ENCODE measurements at regions not wholly inside any gene's neighbourhood (a gene's known extent, or its start where the extent isn't known, plus 50 kb on each side); places are given as distances from the start of the nearest gene placed in this dataset.
"Not testable (repeated sequence)": the region's sequence is repeated elsewhere in the genome, so short reads cannot be mapped to it uniquely, and the experiment has no call there.

DNA sequence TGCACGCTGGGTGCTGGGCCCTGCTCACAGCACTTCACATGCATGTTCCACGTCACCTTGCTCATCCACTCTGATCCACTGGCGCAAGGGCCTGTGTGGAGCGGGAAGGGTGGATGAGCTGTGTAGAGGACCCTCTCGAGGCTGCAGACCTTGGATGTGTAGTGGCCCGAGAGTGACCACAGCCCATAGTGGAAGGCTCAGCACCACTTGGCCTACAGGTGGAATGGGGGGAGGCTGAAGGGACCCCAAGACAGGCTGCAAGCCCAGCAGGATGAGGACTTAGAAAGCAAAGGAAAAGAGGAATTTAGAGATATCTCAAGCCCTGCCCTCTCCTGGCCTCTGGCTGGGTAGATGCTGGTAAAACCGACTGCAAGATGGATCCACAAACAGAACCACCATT is 175.9 kb upstream of the COPS8 start:
- DNase-seq = no peak

DNA sequence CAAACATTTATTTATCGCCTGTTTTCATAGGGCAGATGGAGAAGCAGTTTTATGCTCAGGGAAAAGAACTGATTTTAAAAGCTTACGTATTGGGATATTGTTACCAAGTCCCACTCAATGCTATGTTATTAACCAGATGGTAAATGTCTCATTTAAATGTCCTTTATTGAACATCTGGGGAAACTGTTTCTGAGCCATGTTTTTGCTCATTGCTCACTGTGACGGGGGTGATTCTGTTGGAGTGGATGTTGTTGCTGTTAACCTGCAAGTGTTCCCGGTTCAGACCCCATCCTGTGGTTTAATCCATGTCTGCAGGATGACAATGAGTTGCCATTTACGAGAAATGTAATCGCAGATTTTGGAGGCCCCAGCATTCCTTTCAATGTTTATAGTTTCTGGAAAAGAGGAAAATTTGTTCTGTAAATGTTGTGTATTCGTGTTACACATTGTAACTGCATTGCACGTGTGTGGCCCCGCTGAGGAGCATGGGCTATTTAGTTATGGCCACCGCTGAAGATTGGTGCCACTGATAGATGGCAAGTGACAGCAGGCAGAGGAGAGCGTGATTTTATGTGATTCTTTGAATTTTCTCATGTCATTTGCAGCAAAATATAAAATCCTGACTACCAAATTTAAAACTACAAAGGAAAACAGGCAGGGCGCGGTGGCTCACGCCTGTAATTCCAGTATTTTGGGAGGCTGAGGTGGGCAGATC is 174.8 kb upstream of the COPS8 start:
- no peak for DNase-seq

DNA sequence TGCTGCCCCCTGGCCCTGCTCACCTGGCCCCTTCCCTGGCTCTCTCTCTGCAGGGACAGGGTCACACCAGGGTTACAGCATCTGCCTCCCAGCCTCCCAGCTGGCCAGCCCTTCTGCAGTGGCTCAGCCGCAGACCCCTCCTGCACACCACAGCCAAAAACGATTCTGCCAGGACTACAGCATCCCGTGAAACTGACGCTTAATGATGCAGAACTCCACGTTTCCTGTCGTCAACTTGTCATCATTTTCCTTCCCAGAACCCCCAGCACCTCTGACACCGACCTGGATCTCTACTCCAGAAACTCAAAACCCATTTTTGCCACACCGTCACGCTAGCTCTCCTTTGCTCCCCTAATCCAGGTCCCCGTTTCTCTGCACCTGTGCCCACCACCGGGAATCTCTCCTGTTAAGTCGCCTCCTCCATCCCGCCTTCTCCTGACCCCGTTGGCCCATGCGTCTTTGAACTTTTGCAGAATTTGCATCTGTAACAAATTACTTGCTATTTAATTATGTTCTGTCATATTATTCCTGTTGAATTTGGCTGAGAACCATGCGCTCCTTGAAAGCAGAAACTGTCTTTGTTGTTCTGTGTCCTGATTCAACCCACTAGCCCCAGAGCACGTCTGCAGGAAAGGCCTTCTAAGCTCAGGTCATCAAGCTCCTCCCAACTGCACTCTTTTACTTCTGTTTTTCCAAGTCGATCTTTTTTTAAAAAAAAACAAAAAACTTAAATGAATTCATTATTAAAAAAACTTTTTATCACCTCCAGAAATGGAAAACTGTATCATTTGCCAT is 173.2 kb upstream of the COPS8 start:
- DNase-seq = no peak

DNA sequence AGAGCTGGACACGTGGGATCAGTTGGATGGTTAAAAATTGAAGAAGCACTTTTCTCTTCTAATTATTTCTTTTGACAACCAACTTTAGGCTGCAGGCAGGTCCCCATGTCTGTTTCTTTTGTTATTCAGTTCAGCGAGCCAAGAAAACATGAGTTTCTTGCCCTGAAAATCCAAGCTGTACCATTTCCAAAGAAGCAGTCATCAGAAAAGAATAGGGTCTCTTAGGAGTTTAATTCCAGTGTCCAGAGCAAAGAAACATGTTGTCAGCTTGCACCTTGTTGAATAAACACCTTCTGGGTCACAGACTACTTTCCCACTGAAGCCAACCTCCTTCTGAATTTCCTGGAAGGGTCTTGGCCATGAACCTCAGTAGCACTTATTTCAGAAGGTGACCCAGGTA is 170.5 kb upstream of the COPS8 start:
- DNase-seq = no peak

DNA sequence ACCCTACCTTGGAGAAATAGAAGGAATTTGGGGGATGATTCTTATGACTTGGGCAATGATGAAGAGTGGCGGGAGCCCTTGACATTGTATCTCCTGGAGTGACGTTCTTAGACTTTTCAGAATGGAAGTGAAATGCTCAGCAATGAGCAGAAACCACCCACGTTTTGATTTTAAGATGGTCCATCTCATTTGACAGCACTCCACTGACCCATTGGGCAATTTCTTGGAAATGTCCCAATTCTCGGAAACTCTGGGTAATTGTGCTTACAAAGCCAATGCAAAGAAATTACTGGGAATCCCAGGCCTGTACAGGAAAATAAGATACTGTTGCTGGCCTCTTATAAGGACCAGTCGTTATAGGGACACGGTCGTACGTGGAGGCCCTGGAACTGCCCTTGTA is 170.0 kb upstream of the COPS8 start:
- no peak for DNase-seq

DNA sequence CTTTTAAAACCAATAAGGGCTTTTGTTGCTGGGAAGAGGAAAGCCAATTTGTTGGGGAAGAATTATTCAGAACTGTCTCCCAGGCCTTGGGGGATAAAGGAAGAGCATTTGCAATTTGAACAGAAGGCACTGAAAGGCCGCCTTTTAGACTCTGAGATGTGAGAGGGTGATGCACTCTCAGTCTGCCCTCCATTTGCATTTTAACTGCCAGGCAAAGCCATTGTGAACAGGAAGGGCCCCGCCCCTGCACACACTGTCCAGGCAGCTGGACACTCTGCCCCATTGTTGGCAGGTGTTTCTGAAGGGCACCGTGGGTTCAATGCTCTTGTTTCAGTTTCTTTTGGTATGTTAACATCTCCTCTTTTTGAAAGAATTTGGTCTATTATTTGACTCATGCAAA is 169.5 kb upstream of the COPS8 start:
- no peak for DNase-seq

DNA sequence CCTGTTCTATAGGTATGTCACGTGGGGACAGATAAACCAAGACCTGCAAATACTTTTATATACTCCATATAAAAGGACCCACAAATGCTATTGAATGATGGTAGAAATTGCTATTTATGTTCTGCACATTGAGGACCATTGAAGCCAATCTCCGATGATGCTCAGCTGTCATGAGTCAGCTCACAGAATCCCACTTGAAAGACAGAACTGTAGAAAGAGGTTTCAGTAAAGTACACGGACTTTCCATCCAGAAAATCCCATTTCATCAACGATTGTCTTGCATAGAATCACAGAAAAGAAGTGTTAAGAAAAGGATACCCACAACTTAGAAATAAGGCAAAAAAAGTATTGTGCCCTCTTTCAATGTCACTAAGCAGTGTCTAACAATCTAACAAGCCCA is 169.0 kb upstream of the COPS8 start:
- no peak for DNase-seq

DNA sequence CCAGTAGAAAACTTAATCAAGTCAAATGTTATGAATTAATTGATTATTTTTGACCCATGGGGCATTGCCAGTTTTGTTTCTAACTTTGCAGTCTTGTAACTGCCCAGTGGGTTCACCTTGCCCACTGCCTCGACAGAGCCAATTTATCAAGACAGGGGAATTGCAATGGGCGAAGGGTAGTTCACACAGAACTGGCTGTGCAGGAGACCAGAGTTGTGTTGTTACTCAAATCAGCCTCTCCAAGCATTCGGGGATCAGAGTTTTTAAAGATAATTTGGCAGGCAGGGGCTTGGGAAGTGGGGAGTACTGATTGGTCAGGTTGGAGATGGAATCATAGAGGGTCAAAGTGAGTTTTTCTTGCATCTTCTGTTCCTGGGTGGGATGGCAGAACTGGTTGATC is 168.5 kb upstream of the COPS8 start:
- DNase-seq = no peak

DNA sequence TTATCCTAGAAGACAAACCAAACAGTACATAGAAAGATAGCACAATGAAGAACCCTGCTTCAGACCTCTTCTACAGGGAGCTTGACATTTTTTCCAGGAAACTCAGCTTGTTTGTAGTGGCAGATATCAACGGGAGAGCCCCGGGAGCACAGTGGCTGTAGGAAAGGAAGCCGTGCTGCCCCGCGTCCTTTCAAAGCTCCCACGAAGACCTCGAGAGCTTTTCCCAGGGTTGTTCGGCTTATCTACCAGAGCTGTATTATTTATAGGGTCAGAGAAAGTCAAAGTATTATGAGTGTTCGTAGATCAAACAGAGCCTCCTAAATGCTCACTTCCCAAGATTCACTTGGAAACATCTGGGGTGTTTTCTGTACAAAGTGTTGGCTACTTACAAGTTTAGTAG is 167.1 kb upstream of the COPS8 start:
- no peak for DNase-seq

DNA sequence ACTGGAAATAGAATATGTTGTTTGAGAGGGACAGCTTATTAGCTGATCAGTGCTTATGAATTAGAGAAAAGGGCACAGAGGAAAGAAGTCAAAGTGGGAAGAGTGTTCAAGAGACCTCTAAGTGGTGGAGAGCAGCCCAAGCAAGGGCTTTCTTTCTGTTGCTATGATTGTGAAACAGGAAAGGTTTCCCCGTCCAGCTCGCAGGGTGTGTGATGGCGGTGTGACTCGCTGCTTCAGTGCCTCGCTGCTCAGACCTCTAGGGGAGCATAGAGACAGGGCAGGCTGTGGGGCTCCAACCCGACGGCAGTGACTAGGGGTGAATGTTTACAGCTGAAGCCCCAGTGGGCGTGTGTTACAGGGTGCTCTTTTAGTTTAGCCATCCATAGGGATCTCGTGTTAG is 166.5 kb upstream of the COPS8 start:
- no peak for DNase-seq

DNA sequence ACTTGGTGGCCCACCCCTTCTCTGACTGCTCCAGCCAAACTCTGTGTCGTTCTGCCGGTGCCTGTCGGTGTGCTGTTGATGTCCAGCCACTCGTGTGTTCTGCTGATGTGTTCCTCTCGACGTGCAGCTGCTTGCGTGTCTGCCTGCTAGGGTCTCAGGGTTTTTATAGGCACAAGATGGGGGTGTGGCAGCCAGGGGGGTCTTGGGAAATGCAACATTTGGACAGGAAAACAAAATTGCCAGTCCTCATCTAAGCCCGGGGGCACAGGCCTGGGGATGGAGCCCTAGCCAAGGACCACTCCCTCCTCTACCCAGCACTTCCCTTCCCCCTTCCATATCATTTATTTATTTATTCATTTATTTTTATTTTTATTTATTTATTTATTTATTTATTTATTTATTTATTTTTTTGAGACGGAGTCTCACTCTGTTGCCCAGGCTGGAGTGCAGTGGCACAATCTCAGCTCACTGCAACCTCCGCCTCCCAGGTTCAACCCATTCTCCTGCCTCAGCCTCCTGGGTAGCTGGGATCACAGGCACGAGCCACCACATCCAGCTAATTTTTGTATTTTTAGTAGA is 165.8 kb upstream of the COPS8 start:
- not testable (repeated sequence) for DNase-seq

DNA sequence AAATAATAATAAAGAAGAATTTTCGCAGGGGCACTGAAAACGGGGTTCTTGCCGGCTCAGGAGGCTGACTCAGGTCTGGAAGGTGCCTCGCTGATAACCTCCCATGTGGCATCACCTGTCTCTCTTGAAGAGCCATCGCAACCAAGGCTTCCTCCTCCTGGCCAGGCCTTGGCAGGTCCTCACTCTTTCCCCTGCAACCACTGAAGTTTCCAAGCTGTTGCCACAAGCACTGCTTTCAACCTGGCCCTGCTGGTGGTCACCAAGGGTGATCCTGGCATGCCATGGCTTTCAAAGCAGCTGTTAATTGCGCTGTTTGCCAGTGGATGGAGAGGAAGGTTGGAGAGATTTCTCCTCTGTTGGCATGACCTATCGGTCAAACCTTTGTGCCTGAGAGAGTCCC is 163.6 kb upstream of the COPS8 start:
- DNase-seq = no peak

DNA sequence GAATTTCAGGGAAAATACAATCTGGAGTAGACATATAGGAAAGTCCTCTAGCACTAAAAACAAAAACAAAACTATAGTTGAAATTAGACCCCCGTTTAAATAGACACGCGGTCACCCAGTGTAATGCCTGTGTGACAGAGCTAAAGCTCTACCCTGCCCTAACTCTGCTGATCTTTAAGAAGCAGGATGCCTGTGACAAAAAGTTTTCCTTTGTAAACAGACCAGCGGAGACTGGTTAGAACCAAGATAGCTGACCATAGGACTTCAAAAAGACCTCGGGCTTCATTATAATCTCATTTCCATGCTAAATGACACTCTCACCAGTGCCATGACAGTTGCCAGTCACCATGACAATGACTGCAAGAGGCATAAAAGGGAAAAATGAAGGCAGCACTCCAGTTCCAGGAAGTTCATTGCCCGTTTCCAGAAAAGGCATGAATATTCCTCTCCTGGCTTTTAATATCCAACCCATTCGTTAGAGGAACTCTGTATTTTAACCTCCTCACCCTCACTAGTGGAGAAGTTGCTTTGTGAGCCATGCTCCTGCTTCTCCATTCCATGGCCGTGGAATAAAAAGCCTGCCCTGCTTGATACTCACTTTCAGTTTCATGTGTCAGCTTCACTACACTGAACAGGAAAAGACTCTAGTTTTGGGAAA is 157.2 kb upstream of the COPS8 start:
- no peak for DNase-seq

DNA sequence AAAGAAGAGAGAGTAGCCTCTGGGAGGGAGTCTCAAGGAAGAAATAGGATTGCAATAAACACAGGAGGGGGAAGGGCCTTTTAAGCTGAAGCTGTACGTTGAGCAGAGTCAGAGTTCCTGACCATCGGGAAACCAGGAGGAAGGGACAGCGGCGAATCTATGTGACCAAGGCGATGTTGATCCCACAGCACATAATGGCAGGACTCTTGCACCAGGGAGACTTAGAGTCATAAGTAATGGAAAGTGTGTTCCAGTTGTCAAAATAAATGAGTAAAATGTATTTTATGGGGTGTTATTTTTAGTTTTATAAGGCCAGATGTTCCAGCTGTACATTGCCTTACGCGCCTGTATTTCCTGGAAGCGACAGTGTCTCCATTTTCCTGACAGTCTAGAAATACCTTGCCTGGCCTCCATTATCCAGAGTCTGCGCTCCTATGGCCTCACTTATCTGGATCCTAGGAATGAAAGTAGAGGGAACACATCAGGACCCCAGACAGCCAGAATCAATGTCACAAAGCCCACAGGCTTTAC is 152.8 kb upstream of the COPS8 start:
- no peak for DNase-seq

DNA sequence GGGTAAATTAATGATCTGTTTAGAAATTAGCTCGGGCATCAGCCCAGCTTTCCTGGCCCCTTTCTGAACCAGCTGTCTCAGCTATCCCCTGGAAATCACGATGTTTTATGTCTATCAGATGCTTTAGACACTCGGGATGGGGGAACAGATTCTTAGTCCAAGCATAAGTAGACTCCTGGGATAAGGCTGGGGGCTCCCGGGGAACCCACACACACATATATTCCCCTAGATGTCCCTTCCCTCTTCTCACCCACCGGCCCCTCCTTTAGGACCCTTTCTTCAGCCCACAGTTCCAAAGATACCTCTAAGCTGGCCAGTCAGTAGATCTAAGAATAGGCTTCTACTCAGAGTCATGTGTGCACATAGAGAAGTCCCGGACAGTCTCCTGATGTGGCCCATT is 151.5 kb upstream of the COPS8 start:
- DNase-seq = no peak

DNA sequence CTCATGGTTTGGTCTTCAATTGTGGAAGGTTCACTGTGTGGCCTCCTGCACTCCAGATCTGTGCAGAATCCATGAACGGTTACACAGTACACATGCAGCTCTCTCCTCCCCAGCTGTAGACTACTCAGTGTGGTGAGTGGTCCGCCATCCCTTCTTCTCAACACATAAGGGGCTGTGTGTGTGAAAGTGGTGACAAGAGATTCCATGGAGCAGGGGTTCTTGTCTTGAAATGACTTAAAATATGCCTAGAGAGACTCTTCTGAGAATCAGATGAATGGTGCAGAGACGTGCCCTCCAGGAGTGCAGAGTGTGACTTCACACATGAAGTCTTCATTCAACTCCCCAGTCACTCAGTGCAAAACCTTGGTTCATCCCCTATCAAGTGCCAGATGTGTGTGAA is 151.0 kb upstream of the COPS8 start:
- no peak for DNase-seq

DNA sequence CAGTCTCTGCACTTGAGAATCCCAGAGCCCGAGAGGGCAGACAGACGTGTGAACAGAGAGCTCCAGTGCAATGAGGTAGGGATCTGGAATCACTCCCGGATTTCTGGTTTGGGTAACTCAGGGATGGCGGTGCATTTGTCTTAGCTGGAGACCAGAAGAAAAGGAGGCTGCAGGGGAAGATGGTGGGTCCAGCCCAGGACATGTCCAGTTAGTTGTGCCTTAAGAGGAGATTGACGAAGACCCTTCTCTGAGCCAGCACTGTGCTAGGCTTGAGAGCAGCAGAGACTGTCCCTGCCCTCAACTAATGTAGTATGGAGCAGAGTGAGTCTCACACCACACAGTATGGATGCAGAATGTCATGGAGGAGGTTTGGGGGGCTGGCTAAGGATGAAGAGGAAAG is 150.6 kb upstream of the COPS8 start:
- DNase-seq = no peak

DNA sequence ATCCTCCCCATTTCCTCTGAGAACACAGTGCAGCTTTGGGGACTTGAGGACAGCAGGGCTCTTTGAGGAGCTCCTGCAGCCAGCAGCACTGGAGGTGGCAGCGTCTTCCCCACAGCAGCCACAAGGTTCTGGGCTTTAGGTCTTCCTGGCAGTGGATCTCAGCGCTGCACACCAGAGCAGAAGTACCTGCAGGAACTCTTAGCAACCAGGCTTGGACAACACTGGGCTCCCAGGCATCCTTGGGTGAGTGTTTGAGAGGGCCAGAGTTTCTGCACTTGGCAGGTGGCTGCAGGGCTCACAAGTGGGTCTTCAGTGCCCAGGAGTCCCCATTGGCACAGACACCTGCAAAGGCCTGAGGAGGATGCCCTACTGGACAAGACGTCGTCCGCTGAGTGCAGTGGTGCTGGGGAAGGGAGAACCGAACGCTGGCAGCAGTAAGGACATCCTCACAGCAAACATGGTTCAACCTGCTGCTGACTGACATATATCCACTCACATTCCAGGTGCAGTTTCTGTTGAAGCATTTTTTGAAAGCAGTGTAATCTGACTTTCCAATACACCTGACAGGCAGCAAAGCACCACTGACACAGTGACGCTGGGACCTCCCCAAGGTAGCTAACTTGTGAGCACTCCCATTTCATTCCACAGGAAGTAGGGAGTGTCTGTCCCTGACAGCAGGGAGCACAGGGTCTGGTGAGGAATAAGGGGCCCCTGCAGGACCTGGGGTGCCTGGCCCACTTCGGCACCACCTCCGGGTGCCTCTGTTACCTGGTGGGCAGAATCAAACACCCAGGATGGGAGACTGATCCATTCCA is 149.9 kb upstream of the COPS8 start:
- DNase-seq = no peak

DNA sequence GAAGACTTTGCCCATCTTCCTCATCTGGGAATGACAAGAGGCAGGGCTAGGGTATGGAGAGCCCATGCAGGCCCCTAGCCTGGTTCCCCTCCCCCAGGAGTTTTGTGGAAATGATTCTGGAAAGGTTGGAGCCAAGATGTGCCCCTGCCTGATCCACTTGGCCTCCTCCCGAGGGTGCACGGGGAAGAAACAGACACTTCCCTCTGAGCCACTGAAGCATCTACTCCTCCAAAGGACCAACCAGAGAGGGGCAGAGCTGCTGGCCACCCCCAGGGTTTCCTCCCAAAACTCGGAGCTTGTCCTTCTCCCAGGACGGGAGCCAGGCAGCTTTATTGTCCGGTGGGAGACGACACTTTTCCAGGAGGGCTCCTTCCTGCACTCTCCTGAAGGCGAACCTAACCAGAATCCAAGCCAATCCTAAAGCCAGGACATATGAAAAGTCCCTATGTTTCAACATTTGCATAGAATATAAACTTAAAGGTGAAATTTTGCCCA is 149.2 kb upstream of the COPS8 start:
- no peak for DNase-seq

DNA sequence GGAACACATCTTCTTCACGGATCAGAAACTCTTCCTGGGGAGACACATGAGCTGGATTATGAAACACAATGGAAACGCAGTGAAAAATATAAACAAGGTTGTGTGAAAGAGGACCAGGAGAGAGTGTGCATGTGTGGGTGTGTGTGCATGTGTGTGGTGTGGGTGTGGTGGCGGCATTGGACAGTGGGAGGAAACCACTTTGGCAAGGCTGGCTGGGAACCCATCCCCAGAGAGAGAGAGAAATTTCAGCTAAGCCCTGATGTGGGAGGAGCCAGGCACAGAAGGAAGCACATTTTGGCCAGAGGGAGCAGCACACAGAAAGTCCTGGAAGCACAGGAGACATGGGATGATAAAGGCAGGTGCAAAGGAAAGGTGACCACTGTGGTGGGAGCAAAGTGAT is 147.6 kb upstream of the COPS8 start:
- DNase-seq = no peak

DNA sequence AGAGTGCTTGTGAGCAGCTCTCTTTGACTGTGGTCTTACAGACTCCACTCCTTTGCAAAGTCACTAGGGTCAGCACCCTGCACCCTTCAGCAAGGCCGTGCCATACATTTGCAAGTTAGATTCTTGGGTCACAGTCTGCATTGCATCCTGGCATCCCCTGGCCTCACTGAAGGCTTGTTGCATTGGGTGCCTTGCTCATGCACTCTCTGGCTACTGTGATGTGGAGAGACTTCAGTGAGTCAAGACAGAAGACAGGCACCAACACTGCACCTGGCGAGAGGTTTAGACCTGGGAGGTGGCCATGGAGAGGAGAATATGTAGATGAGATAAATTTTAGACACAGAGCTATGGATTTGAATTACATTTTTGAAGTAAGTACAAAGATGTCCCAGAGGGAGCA is 146.4 kb upstream of the COPS8 start:
- DNase-seq = no peak

DNA sequence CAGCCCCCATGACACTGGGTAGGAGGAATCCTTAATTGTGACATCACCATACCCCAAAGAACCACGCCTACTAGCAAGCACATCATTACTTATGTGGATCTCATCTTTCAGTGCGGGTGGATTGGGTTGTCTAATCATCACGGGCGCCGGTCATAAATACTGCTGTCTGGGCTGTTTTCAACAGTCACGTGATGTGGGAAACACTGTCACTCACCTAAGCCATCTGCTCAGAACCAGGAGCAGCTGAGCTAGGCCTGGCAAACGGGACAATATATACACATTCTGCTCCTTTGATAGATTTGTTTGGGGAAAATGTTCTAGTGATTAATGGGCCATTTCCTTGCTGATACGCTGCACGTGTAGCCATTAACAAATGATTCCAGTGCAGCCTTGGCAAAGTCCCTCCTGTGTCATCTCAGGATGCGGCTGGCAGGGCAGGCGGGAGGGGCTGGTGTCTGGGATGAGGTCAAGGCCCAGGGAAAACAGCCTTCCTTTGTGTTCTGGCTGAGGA is 145.9 kb upstream of the COPS8 start:
- DNase-seq = no peak
